Activated T-cell treated with anti-CD3 and anti-CD28 coated beads for 4 hours (primary cell): ENCODE measurements at regions not wholly inside any gene's neighbourhood (a gene's known extent, or its start where the extent isn't known, plus 50 kb on each side); places are given as distances from the start of the nearest gene placed in this dataset.

Experiments used
- DNase-seq: peaks from one replicate; pipeline ENCODE4 v3.0.0-alpha.2; 2020

GRCh38 chr2:41705634-41706033 lies 342.2 kb upstream of the PKDCC start:
- DNase-seq, result no peak

GRCh38 chr2:41706286-41706685 lies 341.5 kb upstream of the PKDCC start:
- no peak for DNase-seq

GRCh38 chr2:41707790-41708451 lies 339.9 kb upstream of the PKDCC start:
- no peak for DNase-seq

GRCh38 chr2:41709702-41710599 lies 337.9 kb upstream of the PKDCC start:
- no peak for DNase-seq

GRCh38 chr2:41710944-41711343 lies 336.9 kb upstream of the PKDCC start:
- DNase-seq, result no peak

- no peak for DNase-seq
These were observed 336.1 kb upstream of the PKDCC start for GRCh38 chr2:41711736-41712135.

GRCh38 chr2:41716497-41716896 lies 331.3 kb upstream of the PKDCC start:
- no peak for DNase-seq

GRCh38 chr2:41717839-41718238 lies 330.0 kb upstream of the PKDCC start:
- DNase-seq, result no peak

- DNase-seq, result no peak
These were observed 329.1 kb upstream of the PKDCC start for GRCh38 chr2:41718705-41719104.

GRCh38 chr2:41719756-41720155 lies 328.1 kb upstream of the PKDCC start:
- DNase-seq, result no peak

- no peak for DNase-seq
These were observed 327.2 kb upstream of the PKDCC start for GRCh38 chr2:41720331-41721251.

- no peak for DNase-seq
These were observed 325.0 kb upstream of the PKDCC start for GRCh38 chr2:41722668-41723369.

GRCh38 chr2:41723526-41723925 lies 324.3 kb upstream of the PKDCC start:
- DNase-seq, result no peak

- no peak for DNase-seq
These were observed 323.4 kb upstream of the PKDCC start for GRCh38 chr2:41724465-41724864.

- no peak for DNase-seq
These were observed 321.9 kb upstream of the PKDCC start for GRCh38 chr2:41725901-41726300.

GRCh38 chr2:41726364-41726763 lies 321.5 kb upstream of the PKDCC start:
- DNase-seq, result no peak

GRCh38 chr2:41727152-41727551 lies 320.7 kb upstream of the PKDCC start:
- no peak for DNase-seq

GRCh38 chr2:41727711-41728110 lies 320.1 kb upstream of the PKDCC start:
- DNase-seq, result no peak

- DNase-seq, result no peak
These were observed 319.0 kb upstream of the PKDCC start for GRCh38 chr2:41728788-41729338.

GRCh38 chr2:41729800-41730364 lies 317.9 kb upstream of the PKDCC start:
- DNase-seq, result no peak

- DNase-seq, result no peak
These were observed 312.8 kb upstream of the PKDCC start for GRCh38 chr2:41735006-41735405.

GRCh38 chr2:41735476-41735875 lies 312.3 kb upstream of the PKDCC start:
- DNase-seq, result no peak
